ENCODE measurements at regions not wholly inside any gene's neighbourhood (a gene's known extent, or its start where the extent isn't known, plus 50 kb on each side); places are given as distances from the start of the nearest gene placed in this dataset.
A peak's percentile ranks its signal among the peaks of the same experiment; 100 is the strongest.
"Not testable (repeated sequence)": the region's sequence is repeated elsewhere in the genome, so short reads cannot be mapped to it uniquely, and the experiment has no call there.

DNA sequence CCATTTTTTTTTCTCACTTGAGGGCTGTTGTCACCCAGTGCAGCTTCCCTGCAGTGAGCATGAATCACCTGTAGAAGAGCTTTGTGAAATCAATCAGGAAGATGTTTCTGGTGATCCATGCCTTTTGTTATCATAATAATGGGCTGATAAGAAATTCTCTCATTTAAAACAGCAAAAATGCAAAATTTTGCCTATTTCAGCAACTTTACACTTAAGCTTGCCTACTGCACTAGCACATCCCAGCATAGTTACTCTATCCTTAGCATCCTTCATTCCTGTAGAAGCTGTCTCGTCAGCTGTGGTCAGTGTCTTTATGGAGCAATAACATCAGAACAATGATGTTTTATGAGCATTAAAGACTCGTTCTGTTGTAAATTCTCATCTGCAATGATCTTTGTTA lies 178.6 kb upstream of the ZNF804A start:
- H3K9me3 ChIP-seq (ENCODE audit: control insufficient read depth in 2 of 3, insufficient read depth in 1 of 3, low read length in 3 of 3) = no peaks in the 10 kb centered on the region
- no peaks in the 10 kb centered on the region for H3K27me3 ChIP-seq (ENCODE audit: control insufficient read depth, insufficient read depth, low read length)
- H3K4me3 ChIP-seq (ENCODE audit: low read length in 3 of 3) = no peak overlapping the region
- H3K27ac ChIP-seq (ENCODE audit: low read depth in 2 of 2, low read length in 2 of 2) = no peak overlapping the region
- FAIRE-seq (no peak), DNase-seq (no peak)
- H3K9ac ChIP-seq (ENCODE audit: low read length in 3 of 3) = no peak overlapping the region
- no peaks in the 10 kb centered on the region for H3K36me3 ChIP-seq (ENCODE audit: control insufficient read depth in 2 of 3, insufficient read depth in 3 of 3, low read length in 3 of 3)
- no peaks in the 10 kb centered on the region for H3K4me1 ChIP-seq (ENCODE audit: control insufficient read depth in 2 of 3, insufficient read depth in 2 of 3, low read depth in 1 of 3, low read length in 3 of 3)
- intact Hi-C loops (cut with DNase I) = no loop called here
- TF ChIP-seq, protein P1, sequence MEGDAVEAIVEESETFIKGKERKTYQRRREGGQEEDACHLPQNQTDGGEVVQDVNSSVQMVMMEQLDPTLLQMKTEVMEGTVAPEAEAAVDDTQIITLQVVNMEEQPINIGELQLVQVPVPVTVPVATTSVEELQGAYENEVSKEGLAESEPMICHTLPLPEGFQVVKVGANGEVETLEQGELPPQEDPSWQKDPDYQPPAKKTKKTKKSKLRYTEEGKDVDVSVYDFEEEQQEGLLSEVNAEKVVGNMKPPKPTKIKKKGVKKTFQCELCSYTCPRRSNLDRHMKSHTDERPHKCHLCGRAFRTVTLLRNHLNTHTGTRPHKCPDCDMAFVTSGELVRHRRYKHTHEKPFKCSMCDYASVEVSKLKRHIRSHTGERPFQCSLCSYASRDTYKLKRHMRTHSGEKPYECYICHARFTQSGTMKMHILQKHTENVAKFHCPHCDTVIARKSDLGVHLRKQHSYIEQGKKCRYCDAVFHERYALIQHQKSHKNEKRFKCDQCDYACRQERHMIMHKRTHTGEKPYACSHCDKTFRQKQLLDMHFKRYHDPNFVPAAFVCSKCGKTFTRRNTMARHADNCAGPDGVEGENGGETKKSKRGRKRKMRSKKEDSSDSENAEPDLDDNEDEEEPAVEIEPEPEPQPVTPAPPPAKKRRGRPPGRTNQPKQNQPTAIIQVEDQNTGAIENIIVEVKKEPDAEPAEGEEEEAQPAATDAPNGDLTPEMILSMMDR (IDR thresholded peaks at IDR 0.05; ENCODE audit: borderline replicate concordance, extremely low read depth, insufficient read depth) = no peak

DNA sequence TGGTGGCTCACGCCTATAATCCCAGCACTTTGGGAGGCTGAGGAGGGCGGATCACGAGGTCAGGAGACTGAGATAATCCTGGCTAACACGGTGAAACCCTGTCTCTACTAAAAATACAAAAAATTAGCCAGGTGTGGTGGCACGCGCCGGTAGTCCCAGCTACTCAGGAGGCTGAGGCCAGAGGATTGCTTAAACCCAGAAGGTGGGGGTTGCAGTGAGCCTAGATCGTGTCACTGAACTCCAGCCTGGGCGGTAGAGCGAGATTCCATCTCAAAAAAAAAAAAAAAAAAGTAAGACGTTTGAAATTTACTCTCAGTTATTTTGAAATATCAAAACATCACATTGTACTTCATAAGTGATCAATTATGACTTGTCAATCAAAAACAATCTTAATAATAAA lies 176.9 kb upstream of the ZNF804A start:
- peak; percentile 55 for FAIRE-seq
- H3K4me3 ChIP-seq (ENCODE audit: low read length in 3 of 3); H3K4me1 ChIP-seq (ENCODE audit: control insufficient read depth in 2 of 3, insufficient read depth in 2 of 3, low read depth in 1 of 3, low read length in 3 of 3); intact Hi-C loops (cut with DNase I); H3K9me3 ChIP-seq (ENCODE audit: control insufficient read depth in 2 of 3, insufficient read depth in 1 of 3, low read length in 3 of 3); H3K27ac ChIP-seq (ENCODE audit: low read depth in 2 of 2, low read length in 2 of 2); H3K27me3 ChIP-seq (ENCODE audit: control insufficient read depth, insufficient read depth, low read length); H3K9ac ChIP-seq (ENCODE audit: low read length in 3 of 3); H3K36me3 ChIP-seq (ENCODE audit: control insufficient read depth in 2 of 3, insufficient read depth in 3 of 3, low read length in 3 of 3); DNase-seq: not testable (repeated sequence)

DNA sequence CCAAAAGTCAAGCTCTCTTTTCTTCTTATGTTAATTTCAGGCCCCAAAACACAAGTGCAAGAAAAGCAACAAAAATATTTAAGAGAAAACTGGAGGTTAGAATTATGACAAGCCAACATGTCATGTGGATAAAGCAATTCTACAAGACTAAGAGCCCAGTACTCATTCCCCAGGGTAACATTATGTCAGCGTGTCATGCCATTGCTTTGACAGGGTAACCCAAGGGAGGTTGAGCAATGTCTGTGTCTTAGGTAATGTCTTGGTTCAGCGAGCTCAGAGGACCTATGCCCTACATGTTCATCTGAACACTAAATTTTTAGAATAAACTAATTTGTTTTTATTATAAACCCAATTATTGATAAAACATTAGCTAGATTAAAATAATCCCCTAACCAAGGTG lies 173.2 kb upstream of the ZNF804A start:
- DNase-seq (no peak), FAIRE-seq (no peak)
- no peak overlapping the region for H3K9ac ChIP-seq (ENCODE audit: low read length in 3 of 3)
- H3K36me3 ChIP-seq (ENCODE audit: control insufficient read depth in 2 of 3, insufficient read depth in 3 of 3, low read length in 3 of 3) = no peaks in the 10 kb centered on the region
- TF ChIP-seq, protein P1 (IDR thresholded peaks at IDR 0.05; ENCODE audit: borderline replicate concordance, extremely low read depth, insufficient read depth) = no peak
- no peak overlapping the region for H3K4me3 ChIP-seq (ENCODE audit: low read length in 3 of 3)
- no peaks in the 10 kb centered on the region for H3K4me1 ChIP-seq (ENCODE audit: control insufficient read depth in 2 of 3, insufficient read depth in 2 of 3, low read depth in 1 of 3, low read length in 3 of 3)
- H3K27me3 ChIP-seq (ENCODE audit: control insufficient read depth, insufficient read depth, low read length) = no peaks in the 10 kb centered on the region
- H3K27ac ChIP-seq (ENCODE audit: low read depth in 2 of 2, low read length in 2 of 2) = no peak overlapping the region
- H3K9me3 ChIP-seq (ENCODE audit: control insufficient read depth in 2 of 3, insufficient read depth in 1 of 3, low read length in 3 of 3) = no peaks in the 10 kb centered on the region
- intact Hi-C loops (cut with DNase I) = no loop called here

DNA sequence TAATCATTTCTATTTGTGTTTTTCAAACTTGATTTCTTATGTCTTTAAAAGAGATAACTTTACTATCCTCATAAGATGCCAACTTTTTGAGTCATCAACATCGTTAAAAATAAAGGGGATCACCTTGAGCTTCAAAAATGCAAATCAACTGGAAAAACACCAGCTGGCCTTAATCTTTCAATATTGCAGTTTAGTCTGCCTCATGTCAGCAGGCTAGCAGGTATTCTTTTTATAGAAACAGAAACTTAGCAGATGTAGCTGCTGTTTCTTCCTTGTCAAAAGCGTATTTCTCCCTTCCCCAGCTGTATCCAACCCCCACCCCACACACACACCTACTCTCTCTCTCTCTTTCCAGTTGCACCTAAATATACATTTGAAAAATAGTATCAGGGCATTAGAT lies 154.1 kb upstream of the ZNF804A start:
- H3K4me3 ChIP-seq (ENCODE audit: low read length in 3 of 3) = no peak overlapping the region
- no peaks in the 10 kb centered on the region for H3K27me3 ChIP-seq (ENCODE audit: control insufficient read depth, insufficient read depth, low read length)
- no peaks in the 10 kb centered on the region for H3K4me1 ChIP-seq (ENCODE audit: control insufficient read depth in 2 of 3, insufficient read depth in 2 of 3, low read depth in 1 of 3, low read length in 3 of 3)
- intact Hi-C loops (cut with DNase I) = no loop called here
- FAIRE-seq (no peak), DNase-seq (no peak)
- H3K36me3 ChIP-seq (ENCODE audit: control insufficient read depth in 2 of 3, insufficient read depth in 3 of 3, low read length in 3 of 3) = no peaks in the 10 kb centered on the region
- TF ChIP-seq, protein P1 (IDR thresholded peaks at IDR 0.05; ENCODE audit: borderline replicate concordance, extremely low read depth, insufficient read depth) = no peak
- no peaks in the 10 kb centered on the region for H3K9me3 ChIP-seq (ENCODE audit: control insufficient read depth in 2 of 3, insufficient read depth in 1 of 3, low read length in 3 of 3)
- H3K9ac ChIP-seq (ENCODE audit: low read length in 3 of 3) = no peak overlapping the region
- no peak overlapping the region for H3K27ac ChIP-seq (ENCODE audit: low read depth in 2 of 2, low read length in 2 of 2)
